ENCODE measurements at regions not wholly inside any gene's neighbourhood (a gene's known extent, or its start where the extent isn't known, plus 50 kb on each side); places are given as distances from the start of the nearest gene placed in this dataset.

DNA sequence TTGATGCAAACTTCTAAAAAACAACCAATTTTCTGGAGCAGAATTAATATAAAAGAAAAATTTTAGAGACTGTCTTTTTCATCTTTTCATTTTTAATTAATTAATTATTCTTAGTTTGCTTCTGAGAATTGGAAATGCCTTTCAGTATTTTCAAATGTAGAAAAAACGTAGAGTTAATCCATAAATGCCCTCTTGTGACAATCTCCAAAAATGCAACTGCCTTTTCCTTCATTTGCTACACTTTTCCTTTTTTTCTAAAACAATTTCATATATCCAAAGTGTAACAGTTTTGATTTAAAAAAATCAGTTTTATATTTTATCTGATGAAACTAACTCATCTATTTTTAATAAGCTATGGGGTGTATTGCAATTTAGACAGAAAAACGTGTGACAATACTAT is 409.3 kb downstream of the PRKD1 start:
- TF ChIP-seq POLR2A (IDR thresholded peaks at IDR 0.05; ENCODE audit: low read length), result no peak
- no peak for TF ChIP-seq GATA1 (IDR thresholded peaks at IDR 0.05; ENCODE audit: low read depth, low read length)
